ENCODE measurements at regions not wholly inside any gene's neighbourhood (a gene's known extent, or its start where the extent isn't known, plus 50 kb on each side); places are given as distances from the start of the nearest gene placed in this dataset.

GRCh38 chr10:36636879-36637278 lies 488.5 kb upstream of the ANKRD30A start:
- Histone ChIP-seq H3K27me3 (ENCODE audit: control insufficient read depth in 2 of 2, insufficient read depth in 2 of 2, low read length in 2 of 2) (peaks cover 0 to 3% of the 10 kb centered on the region in 2 experiments), H3K79me2 (ENCODE audit: control insufficient read depth, insufficient read depth, low read length) (no peaks in the 10 kb centered on the region), H3K27ac (ENCODE audit: insufficient read depth, low read depth, low read length) (no peak overlapping the region), H3K9me1 (replicated peaks; ENCODE audit: control insufficient read depth, extremely low read depth, insufficient read depth, low read length) (no peaks in the 10 kb centered on the region), H2AFZ (ENCODE audit: low read depth, low read length) (no peak overlapping the region), H3K9ac (replicated peaks; ENCODE audit: extremely low read depth, insufficient read depth, low read length) (no peak overlapping the region), H3K9me3 (replicated peaks; ENCODE audit: control insufficient read depth, insufficient read depth, low read length) (no peaks in the 10 kb centered on the region), H3K4me2 (ENCODE audit: insufficient read depth, low read length) (no peak overlapping the region), H4K20me1 (replicated peaks; ENCODE audit: control insufficient read depth, extremely low read depth, insufficient read depth, low read length) (no peaks in the 10 kb centered on the region), H3K36me3 (ENCODE audit: control insufficient read depth in 2 of 2, extremely low read depth in 1 of 2, insufficient read depth in 2 of 2, low read length in 2 of 2) (no peaks in the 10 kb centered on the region), H3K4me1 (ENCODE audit: control insufficient read depth, extremely low read depth, insufficient read depth, low read length) (peaks cover 11% of the 10 kb centered on the region), H3K4me3 (replicated peaks in 1 of 3; ENCODE audit: insufficient read depth in 1 of 3, low read depth in 1 of 3, low read length in 3 of 3) (no peak overlapping the region)
- FAIRE-seq (no peak), DNase-seq (ENCODE audit: low read depth, low spot score) (no peak)
- TF ChIP-seq MYC (IDR thresholded peaks at IDR 0.05; ENCODE audit: low read depth, low read length) (no peak), MAX (IDR thresholded peaks at IDR 0.05; ENCODE audit: insufficient read depth, insufficient read length) (no peak), POLR2A (IDR thresholded peaks at IDR 0.05; ENCODE audit: low read depth, low read length) (no peak), JUN (IDR thresholded peaks at IDR 0.05; ENCODE audit: borderline replicate concordance, insufficient read depth, insufficient read length, low read depth) (no peak)
- ChIA-PET CTCF (no interaction called here), POLR2A (no interaction called here)
- dilution Hi-C loops (cut with MboI; ENCODE audit: extremely low pct_ligation_motif_present, low sequenced_read_pairs): no loop called here
- no TSS peak for BruUV-seq (replicated peaks)
- intact Hi-C loops (cut with micrococcal nuclease): no loop called here

GRCh38 chr10:36636285-36636839 lies 489.0 kb upstream of the ANKRD30A start:
- Histone ChIP-seq H4K20me1 (replicated peaks; ENCODE audit: control insufficient read depth, extremely low read depth, insufficient read depth, low read length) (no peaks in the 10 kb centered on the region), H3K36me3 (ENCODE audit: control insufficient read depth in 2 of 2, extremely low read depth in 1 of 2, insufficient read depth in 2 of 2, low read length in 2 of 2) (no peaks in the 10 kb centered on the region), H3K27ac (ENCODE audit: insufficient read depth, low read depth, low read length) (no peak overlapping the region), H3K4me1 (ENCODE audit: control insufficient read depth, extremely low read depth, insufficient read depth, low read length) (peaks cover 11% of the 10 kb centered on the region), H3K27me3 (ENCODE audit: control insufficient read depth in 2 of 2, insufficient read depth in 2 of 2, low read length in 2 of 2) (peaks cover 0 to 3% of the 10 kb centered on the region in 2 experiments), H3K4me2 (ENCODE audit: insufficient read depth, low read length) (no peak overlapping the region), H3K4me3 (replicated peaks in 1 of 3; ENCODE audit: insufficient read depth in 1 of 3, low read depth in 1 of 3, low read length in 3 of 3) (no peak overlapping the region), H2AFZ (ENCODE audit: low read depth, low read length) (no peak overlapping the region), H3K9me1 (replicated peaks; ENCODE audit: control insufficient read depth, extremely low read depth, insufficient read depth, low read length) (no peaks in the 10 kb centered on the region), H3K9me3 (replicated peaks; ENCODE audit: control insufficient read depth, insufficient read depth, low read length) (no peaks in the 10 kb centered on the region), H3K9ac (replicated peaks; ENCODE audit: extremely low read depth, insufficient read depth, low read length) (no peak overlapping the region), H3K79me2 (ENCODE audit: control insufficient read depth, insufficient read depth, low read length) (no peaks in the 10 kb centered on the region)
- DNase-seq (ENCODE audit: low read depth, low spot score): no peak
- peak; percentile 49 for FAIRE-seq
- TF ChIP-seq CTCF (IDR thresholded peaks at IDR 0.05; ENCODE audit: extremely low read depth in 1 of 2, insufficient read depth in 1 of 2, low read depth in 1 of 2, low read length in 2 of 2): no peak
- TF ChIP-seq POLR2A (IDR thresholded peaks at IDR 0.05; ENCODE audit: low read depth, low read length): no peak
- no peak for TF ChIP-seq MYC (IDR thresholded peaks at IDR 0.05; ENCODE audit: low read depth, low read length)
- no peak for TF ChIP-seq JUN (IDR thresholded peaks at IDR 0.05; ENCODE audit: borderline replicate concordance, insufficient read depth, insufficient read length, low read depth)
- no peak for TF ChIP-seq EZH2 (IDR thresholded peaks at IDR 0.05; ENCODE audit: borderline replicate concordance, low read depth, low read length, severe bottlenecking)
- TF ChIP-seq FOS (IDR thresholded peaks at IDR 0.05; ENCODE audit: borderline replicate concordance, insufficient read depth, low read length): no peak
- no peak for TF ChIP-seq GATA2 (IDR thresholded peaks at IDR 0.05; ENCODE audit: insufficient read depth, insufficient read length, low read depth, low read length)
- no peak for TF ChIP-seq MAX (IDR thresholded peaks at IDR 0.05; ENCODE audit: insufficient read depth, insufficient read length)
- TF ChIP-seq POLR2AphosphoS5 (IDR thresholded peaks at IDR 0.05; ENCODE audit: insufficient read depth, low read depth, low read length): no peak
- intact Hi-C loops (cut with micrococcal nuclease): no loop called here
- BruUV-seq (replicated peaks): no TSS peak
- ChIA-PET POLR2A (no interaction called here), CTCF (no interaction called here)
- dilution Hi-C loops (cut with MboI; ENCODE audit: extremely low pct_ligation_motif_present, low sequenced_read_pairs): no loop called here

All from endothelial cell of umbilical vein (primary cell).